HG03354 (cell line): ENCODE measurements at regions not wholly inside any gene's neighbourhood (a gene's known extent, or its start where the extent isn't known, plus 50 kb on each side); places are given as distances from the start of the nearest gene placed in this dataset.
"Not testable (repeated sequence)": the region's sequence is repeated elsewhere in the genome, so short reads cannot be mapped to it uniquely, and the experiment has no call there.

Experiments
- ATAC-seq: cut with Tn5 transposase; IDR thresholded peaks from one replicate; pipeline ENCODE4 v1.9.1; 2021; ENCODE audit warnings: mild to moderate bottlenecking; ENCODE audit not compliant: unreplicated experiment, poor library complexity, severe bottlenecking

DNA sequence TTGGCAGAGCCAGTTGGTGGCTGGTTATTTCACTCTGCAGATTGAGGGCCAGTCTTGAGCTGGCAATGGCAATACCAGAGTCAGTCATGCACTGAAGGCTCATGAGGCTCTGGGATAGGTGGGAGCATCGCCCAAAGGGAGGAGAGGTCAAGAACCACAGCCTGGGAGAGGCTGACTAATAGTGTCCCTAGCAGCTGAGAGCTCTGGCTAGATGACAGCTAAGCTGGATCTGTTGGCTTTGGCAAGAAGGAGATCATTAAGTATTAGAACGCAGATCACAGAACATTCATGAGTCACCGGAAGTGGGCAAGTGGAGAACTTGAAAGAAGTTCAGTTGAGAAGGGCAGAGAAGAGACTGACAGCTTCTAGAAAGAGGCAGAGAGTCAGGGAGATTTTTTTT, 521.1 kb downstream of the NR2F2 start:
- no peak for ATAC-seq

DNA sequence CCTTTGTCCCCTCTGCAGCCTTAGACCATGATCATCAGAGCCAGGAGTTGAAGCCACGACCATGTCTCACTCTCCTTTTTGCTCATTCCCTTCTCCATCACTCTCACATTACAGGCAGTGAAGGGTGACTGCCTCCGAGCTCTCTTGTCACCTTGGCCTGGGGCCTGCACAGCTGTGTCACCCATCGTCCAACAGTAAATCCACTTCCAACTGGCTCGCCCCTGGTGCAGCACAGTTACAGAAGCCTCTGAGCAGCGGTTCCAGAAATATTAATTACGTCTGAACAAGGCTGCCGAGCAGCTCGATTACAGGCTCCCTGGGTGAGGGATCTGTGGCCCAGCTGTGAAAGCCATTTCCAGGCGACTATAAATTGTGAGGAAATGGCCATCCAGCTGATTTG, 528.2 kb downstream of the NR2F2 start:
- no peak for ATAC-seq

- ATAC-seq, result no peak
Measured at GRCh38 chr15:96860741-96861140, 530.2 kb downstream of the NR2F2 start.

- ATAC-seq, result no peak
Measured at GRCh38 chr15:96867992-96868391, 537.5 kb downstream of the NR2F2 start.

- ATAC-seq, result no peak
Measured at GRCh38 chr15:96869122-96869521, 538.6 kb downstream of the NR2F2 start.

GRCh38 chr15:96869790-96870189, 539.3 kb downstream of the NR2F2 start:
- no peak for ATAC-seq

- ATAC-seq, result no peak
Measured at GRCh38 chr15:96870580-96870979, 540.1 kb downstream of the NR2F2 start.

DNA sequence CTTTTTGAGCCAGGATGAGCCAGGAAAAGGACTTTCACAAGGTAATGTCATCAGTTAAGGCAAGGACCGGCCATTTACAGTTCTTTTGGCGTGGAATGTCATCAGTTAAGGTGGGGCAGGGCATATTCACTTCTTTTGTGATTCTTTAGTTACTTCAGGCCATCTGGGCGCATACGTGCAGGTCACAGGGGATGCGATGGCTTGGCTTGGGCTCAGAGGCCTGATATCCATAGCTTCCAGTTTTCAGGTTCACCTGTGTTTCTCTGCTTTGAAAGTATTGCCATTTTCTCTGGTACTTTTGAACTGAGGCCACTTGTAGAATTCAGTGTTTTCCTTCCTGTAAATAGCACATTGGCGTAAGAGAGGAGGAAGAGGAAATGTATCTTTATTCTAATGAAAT, 546.9 kb downstream of the NR2F2 start:
- not testable (repeated sequence) for ATAC-seq

DNA sequence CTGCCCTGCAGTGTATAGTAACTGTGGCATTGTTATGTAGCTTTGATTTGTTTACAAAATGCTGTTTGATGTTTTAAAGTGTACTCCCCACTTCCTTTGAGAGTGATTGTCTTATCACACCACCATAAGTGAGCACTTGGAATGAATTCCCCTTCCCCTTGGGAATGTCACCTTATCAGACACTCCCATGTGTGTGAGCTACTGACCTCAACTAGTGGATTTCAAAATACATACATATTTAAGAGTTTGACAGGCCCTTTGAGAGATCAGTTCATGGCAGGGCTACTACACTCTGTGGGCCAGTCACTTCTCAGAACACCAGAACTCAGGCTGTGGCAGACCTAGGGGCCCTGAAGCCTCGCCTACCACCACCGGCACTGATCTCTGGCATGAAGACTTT, 547.6 kb downstream of the NR2F2 start:
- ATAC-seq, result no peak

GRCh38 chr15:96882121-96882772, 551.7 kb downstream of the NR2F2 start:
- ATAC-seq, result no peak

GRCh38 chr15:96887730-96888129, 557.2 kb downstream of the NR2F2 start:
- ATAC-seq, result no peak

DNA sequence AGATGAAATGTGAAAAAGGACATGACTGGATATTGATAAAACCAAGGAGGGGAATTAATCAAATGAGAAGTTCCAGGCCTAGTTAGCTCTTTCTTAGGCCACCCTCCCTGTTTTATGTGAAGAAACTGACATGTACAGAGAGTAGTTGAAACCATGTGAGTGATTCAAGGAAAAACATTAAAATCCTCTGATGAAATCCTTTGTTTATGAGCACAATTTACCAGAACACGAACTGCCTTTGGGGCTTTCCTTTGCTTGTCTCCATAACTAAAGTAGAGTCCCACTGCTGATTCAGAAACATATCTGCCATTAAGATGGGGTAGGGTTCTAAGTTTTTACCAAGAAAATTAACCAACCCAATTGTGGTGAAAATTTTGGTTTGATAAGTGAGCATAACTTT, 558.3 kb downstream of the NR2F2 start:
- ATAC-seq, result no peak

DNA sequence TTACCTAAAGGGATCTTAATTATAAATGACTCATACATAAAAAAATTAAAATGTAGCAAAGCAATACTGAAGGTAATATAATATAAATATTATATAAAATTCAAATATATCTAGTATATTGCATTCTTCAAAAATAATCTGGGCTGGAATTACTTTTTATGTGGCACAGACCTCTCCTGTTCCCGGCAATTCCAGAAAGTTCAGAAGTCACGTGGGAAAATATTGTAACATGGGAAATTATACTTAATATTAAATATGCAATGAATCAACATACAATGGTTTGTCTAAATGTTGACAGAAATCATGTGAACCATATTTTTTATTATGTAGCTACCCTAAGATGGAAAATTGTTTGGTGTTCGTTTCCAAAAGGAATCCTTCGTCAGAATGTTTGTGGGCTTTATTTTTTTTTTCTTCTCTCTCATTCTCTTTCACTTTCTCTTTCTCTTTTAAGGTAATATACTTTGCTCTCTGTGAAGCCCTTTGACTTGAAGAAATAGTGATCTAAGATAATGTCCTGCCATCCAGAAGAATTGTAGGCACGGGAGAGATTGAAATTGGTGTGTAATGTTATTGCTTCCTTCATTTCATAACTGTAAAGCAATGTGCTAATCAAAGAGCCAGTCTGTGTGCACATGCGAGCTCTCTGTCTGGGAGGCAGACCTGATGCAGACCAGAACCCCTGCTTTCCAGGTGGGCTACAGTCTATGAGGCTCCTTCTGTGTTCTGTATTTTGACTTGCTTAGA, 559.4 kb downstream of the NR2F2 start:
- no peak for ATAC-seq

GRCh38 chr15:96891046-96891445, 560.5 kb downstream of the NR2F2 start:
- ATAC-seq, result no peak

GRCh38 chr15:96893159-96893906, 562.8 kb downstream of the NR2F2 start:
- ATAC-seq, result no peak

GRCh38 chr15:96894659-96895058, 564.2 kb downstream of the NR2F2 start:
- ATAC-seq, result no peak

GRCh38 chr15:96896766-96897165, 566.3 kb downstream of the NR2F2 start:
- ATAC-seq, result no peak

- no peak for ATAC-seq
Measured at GRCh38 chr15:96914081-96914480, 583.6 kb downstream of the NR2F2 start.

DNA sequence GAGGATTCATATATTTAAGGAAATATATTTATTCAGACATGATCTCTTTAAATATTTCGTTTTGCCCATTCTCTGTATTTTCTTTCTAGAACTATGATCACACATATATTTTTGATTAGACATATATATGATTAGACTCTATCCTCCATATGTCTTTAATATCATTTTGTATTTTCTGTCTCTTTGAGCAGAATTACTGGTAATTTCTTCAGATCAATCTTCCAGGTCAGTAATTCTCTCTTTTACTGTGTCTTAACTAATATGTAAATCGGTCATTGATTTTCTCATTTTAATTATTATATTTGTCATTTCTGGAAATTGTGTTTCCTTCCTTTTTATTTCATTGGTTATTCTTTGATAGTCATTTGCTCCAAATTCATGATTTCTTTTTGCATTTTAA, 586.2 kb downstream of the NR2F2 start:
- no peak for ATAC-seq

- ATAC-seq, result no peak
Measured at GRCh38 chr15:96924570-96924969, 594.1 kb downstream of the NR2F2 start.
